RKO (cell line): ENCODE measurements at regions not wholly inside any gene's neighbourhood (a gene's known extent, or its start where the extent isn't known, plus 50 kb on each side); places are given as distances from the start of the nearest gene placed in this dataset.

ENCODE experiments used
- DNase-seq: peaks from one replicate; pipeline ENCODE4 v3.0.0-alpha.2; 2016; ENCODE audit warnings: low spot score

DNA sequence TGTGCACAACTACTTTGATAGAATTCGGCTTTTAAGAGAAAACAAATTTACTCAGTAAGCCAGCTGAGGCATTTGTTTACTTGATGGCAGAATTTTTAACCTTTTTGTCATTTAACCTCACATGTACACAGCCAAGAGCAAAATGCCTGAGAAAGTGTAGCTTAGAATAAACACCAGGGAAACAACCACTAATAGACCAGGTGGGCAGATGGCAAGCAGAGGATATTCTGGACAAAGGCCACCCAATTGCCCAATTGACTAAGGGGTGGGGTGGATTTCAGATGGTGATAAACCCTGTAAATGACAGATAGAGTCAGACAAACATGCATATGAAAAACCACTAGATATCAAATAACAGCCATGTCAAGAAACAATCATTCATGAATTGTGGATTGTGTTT lies 190.7 kb upstream of the FBXL4 start:
- no peak for DNase-seq

GRCh38 chr6:99137314-99137713 lies 189.6 kb upstream of the FBXL4 start:
- DNase-seq: no peak

GRCh38 chr6:99136488-99136887 lies 188.7 kb upstream of the FBXL4 start:
- DNase-seq: no peak

- DNase-seq: no peak
Measured at GRCh38 chr6:99132026-99132635, 184.4 kb upstream of the FBXL4 start.

DNA sequence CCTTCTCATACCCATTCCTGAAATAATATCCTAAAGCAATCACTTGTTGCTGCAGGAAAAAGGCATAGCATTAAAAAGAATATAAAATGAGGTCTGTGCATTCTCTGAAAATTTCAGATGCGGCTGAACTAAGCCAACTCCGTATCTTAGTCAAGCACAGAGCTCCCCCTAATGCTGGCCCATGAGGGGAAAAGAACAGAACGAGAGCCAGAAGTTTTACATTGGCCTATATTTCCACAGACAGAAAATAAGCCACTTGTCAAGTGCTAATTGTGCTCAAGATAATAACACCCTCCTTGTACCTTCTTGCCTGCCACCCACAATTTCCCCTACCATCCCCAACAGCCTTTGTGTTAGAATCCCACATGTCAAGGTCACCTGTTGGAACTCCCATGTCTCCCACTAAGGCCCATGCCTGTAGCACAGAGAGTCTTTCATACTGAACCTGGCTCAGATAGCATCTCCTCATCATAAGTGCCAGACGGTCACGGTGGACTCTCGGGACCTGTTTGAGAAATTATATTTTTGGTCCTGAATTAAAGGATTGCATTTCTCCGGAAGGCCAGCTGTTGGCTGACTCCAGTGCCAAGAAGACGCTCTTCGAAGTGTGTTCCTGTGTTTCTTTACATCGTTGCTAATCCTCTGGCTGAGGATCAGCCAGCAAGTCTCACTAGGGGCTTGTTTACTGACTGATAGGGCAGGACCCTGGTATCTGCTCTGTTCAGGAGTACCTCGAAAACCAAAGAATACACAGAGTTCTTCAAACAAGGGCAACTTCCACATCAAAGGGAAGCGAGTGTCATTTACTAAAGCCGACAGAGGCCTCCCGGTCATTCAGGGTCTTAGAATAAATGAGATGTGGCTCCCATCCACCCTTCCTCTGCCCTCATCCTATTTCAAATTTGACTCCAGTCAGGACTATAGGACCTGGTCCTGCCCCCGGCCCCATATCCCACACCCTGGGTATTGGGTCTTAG lies 183.4 kb upstream of the FBXL4 start:
- DNase-seq: no peak

GRCh38 chr6:99129835-99130234 lies 182.1 kb upstream of the FBXL4 start:
- no peak for DNase-seq

GRCh38 chr6:99121748-99122147 lies 174.0 kb upstream of the FBXL4 start:
- DNase-seq: no peak

DNA sequence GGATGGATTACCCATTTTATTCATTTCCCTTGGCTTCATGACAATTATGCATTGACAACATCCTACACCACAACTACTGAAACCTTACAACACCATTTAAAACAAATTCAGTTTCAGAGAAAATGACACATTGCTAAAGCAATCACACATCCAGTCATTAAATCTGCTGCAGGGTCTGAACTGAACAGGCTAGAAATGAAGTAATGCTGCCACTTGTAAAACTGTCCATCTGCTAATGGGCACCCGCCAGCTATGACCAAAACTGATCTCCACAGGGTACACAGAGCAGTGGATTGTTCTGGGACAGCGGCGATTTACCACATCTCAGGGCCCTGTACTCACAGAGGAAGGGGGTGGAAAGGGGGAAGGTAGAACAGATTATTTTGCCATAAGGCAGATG lies 172.9 kb upstream of the FBXL4 start:
- no peak for DNase-seq

DNA sequence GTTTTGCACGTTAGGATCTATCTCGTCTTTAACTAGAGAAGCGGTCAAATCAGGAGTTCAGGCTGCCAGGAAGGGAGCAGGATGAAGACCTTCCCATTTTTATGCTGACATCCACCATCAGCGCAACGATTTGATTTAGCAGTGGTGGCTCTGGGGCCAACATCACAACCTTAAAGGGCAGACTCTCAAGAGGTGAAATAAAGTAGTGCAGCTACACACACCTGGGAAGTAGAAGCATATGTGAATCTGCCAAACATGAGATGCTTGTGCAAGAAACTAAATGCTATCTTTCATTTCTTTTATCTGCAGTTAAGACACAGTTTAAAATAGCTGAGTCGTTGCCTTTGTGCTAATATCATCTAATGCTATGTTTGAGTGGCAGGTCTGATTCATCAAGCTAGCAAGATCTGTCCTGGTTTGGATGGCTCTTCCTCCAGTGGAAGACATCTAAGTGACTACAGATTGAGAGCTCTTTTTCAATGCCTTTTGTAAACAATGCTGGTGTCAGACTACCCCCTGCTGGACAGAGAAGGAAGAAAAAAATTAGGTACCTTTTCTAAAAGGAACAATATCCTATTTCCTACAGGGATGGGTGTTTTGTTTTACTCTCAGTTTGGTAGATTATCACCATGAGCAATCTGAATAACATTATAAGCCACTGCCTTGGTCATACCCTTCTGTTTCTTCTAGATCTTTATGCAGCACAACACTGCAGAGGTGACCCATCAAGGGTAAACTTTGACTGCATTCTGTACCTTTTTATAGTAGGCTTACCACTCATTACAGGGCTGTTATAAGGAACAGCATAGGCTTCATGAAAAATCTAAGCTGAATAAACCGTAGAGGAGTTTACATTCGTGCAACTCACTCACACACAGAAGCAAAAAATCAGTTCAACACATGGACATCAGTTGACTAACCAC lies 171.6 kb upstream of the FBXL4 start:
- peak; percentile 62 for DNase-seq

DNA sequence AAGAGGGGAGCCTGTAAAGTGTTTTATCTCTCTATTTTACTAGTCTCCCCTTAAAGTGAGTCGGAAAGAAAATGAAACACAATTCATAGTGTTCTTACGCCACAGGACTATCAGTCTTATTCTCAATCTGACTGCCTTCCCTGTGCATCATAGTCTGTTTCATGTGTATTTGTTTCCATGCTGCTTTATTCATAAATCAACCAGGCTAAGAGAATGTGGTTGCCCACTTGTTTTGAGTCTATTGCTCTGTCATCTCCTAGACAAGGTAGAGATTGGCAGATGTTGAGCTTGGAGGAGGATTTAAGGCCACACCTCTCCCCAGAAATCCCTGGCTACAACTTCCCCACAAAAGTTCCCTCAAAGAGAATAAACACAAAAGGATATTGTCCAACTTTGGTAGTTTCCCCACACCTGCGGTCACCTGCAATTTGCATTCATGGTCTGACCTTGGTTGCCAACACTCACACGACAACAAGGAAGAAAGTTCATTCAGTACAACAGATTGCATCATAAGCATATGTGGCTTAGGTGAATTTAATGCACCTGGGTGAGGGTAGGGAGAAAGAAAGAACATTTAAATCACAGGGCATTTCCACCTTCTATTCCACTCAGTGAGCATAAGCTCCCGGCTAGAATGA lies 167.1 kb upstream of the FBXL4 start:
- DNase-seq: no peak

GRCh38 chr6:99111590-99111989 lies 163.8 kb upstream of the FBXL4 start:
- DNase-seq: no peak

- no peak for DNase-seq
Measured at GRCh38 chr6:99110029-99110428, 162.3 kb upstream of the FBXL4 start.

- no peak for DNase-seq
Measured at GRCh38 chr6:99104218-99104617, 156.5 kb upstream of the FBXL4 start.

GRCh38 chr6:99099243-99099642 lies 151.5 kb upstream of the FBXL4 start:
- DNase-seq: no peak

DNA sequence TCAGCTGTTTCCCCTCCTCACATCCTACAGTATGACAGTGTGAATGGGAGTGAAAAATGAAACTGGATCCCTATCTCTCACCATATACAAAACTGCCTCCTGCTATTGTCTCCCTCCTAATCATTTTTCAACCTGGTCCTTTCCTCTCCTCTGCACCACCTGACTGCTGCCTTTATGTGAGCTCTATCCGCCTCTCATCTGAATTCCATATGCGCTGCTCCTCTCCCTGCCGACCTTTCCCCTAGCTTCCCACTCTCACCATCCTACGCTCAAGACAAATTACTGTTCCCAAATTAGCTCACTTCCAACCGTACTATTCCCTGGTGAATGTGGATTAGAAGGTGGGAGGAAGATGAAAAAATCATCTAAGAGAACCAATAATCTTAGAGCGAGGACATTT lies 148.4 kb upstream of the FBXL4 start:
- no peak for DNase-seq

GRCh38 chr6:99093456-99094190 lies 145.9 kb upstream of the FBXL4 start:
- no peak for DNase-seq

DNA sequence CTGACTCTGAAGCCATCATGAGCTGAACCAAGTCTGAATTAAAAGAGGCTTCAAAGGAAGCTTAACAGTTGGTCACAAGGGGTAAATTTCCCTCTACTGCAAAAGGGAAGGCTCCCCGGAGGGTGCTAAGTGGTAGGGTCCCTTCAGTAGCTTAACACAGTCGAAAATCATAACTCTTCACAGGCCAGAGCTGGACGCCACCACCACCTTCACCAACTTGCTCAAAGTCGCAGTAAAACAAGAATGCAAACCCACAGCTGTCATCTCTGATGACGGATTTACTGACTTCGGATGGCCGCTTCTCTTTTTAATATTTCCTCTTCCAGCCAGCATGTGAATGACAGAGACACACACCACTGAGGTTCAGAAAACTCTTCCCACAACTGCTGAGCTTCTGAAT lies 144.7 kb upstream of the FBXL4 start:
- no peak for DNase-seq

DNA sequence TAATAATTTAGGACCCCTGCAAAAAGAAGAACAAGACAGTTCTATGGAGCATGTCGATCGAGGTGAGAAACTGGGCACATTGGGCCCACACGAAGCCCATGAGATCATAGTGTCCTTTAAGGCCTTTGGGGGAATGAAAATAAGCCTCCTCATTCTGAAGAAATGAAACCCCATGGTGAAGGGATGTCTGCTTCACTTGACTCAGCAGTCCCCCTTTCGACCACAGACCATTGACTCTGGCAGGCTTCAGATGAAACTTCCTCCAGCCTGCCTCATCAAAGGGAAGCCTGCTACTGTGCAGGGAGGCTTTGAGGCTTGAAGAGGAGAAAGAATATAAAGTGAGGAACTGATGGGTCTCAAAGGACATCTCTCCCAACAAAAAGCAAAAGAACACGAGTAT lies 144.2 kb upstream of the FBXL4 start:
- no peak for DNase-seq

DNA sequence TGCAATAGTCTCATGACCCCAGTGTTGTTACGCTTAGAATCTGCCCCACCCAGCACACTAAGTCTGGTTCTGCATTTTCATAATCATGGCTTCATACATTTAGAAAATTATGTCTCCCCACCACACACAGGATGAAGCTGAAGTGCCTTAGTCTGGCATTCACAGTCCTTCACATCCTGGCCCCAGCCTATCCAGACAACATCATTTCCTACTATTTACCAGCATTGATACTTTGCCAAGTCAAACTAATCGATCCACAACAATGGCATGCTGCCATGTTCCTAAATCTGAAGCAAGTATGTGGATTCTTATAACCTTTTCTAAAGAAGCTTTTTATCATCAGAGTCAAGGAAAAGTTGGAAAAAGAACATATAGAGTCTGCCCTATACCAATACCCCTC lies 132.4 kb upstream of the FBXL4 start:
- no peak for DNase-seq

- no peak for DNase-seq
Measured at GRCh38 chr6:99079058-99079457, 131.3 kb upstream of the FBXL4 start.

DNA sequence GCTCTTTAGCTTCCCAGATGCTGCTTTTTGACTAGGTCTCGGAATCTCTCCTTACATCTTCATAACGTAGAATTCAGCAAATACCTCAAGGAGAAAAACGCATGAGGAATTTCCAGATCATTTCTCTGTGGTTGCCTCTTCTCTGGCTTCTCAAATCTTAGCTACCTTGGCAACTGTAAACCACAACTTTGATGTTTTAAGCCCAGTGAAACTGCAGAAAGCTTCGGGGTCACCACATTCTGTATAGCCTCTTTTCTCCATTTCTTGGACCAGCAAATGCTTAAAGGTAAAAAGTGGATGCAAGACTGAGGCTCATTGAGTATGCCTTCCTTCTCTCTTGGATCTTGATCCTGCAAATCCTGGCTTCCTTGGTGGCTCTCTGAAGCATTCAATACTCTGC lies 125.5 kb upstream of the FBXL4 start:
- no peak for DNase-seq
